SKM-1 treated with dmso at 0.1 percent for 144 hours (cell line): ENCODE measurements at regions not wholly inside any gene's neighbourhood (a gene's known extent, or its start where the extent isn't known, plus 50 kb on each side); places are given as distances from the start of the nearest gene placed in this dataset.

Source experiments
- DNase-seq: peaks from one replicate; lab custom pipeline; 2025; ENCODE audit not compliant: unreplicated experiment; lab: John Stamatoyannopoulos, UW

- DNase-seq, result no peak
These were observed 1221.6 kb upstream of the NRXN1 start for GRCh38 chr2:52253416-52253980.

- no peak for DNase-seq
These were observed 1206.8 kb upstream of the NRXN1 start for GRCh38 chr2:52238782-52239181.

GRCh38 chr2:52222128-52222527 lies 1190.2 kb upstream of the NRXN1 start:
- DNase-seq, result no peak

- no peak for DNase-seq
These were observed 1188.5 kb upstream of the NRXN1 start for GRCh38 chr2:52220393-52220792.

- DNase-seq, result no peak
These were observed 1178.7 kb upstream of the NRXN1 start for GRCh38 chr2:52210611-52211010.

- DNase-seq, result no peak
These were observed 1178.2 kb upstream of the NRXN1 start for GRCh38 chr2:52210161-52210560.

GRCh38 chr2:52194342-52194741 lies 1162.4 kb upstream of the NRXN1 start:
- DNase-seq, result no peak

- DNase-seq, result no peak
These were observed 1161.9 kb upstream of the NRXN1 start for GRCh38 chr2:52193804-52194203.

- no peak for DNase-seq
These were observed 1160.7 kb upstream of the NRXN1 start for GRCh38 chr2:52192656-52193055.

GRCh38 chr2:52181080-52181479 lies 1149.1 kb upstream of the NRXN1 start:
- DNase-seq, result peak; percentile 41

- no peak for DNase-seq
These were observed 1146.9 kb upstream of the NRXN1 start for GRCh38 chr2:52178845-52179244.

GRCh38 chr2:52145005-52145404 lies 1113.1 kb upstream of the NRXN1 start:
- DNase-seq, result no peak

- no peak for DNase-seq
These were observed 1112.7 kb upstream of the NRXN1 start for GRCh38 chr2:52144590-52144989.

- DNase-seq, result no peak
These were observed 1109.1 kb upstream of the NRXN1 start for GRCh38 chr2:52141076-52141475.

- no peak for DNase-seq
These were observed 1107.3 kb upstream of the NRXN1 start for GRCh38 chr2:52139241-52139640.

GRCh38 chr2:52135235-52135634 lies 1103.3 kb upstream of the NRXN1 start:
- peak; percentile 29 for DNase-seq

- no peak for DNase-seq
These were observed 1096.1 kb upstream of the NRXN1 start for GRCh38 chr2:52128081-52128480.

- no peak for DNase-seq
These were observed 1095.6 kb upstream of the NRXN1 start for GRCh38 chr2:52127527-52127926.

- no peak for DNase-seq
These were observed 1085.4 kb upstream of the NRXN1 start for GRCh38 chr2:52117299-52117698.

- no peak for DNase-seq
These were observed 1083.8 kb upstream of the NRXN1 start for GRCh38 chr2:52115750-52116149.

- no peak for DNase-seq
These were observed 1081.4 kb upstream of the NRXN1 start for GRCh38 chr2:52113338-52113737.

- DNase-seq, result no peak
These were observed 1080.2 kb upstream of the NRXN1 start for GRCh38 chr2:52112141-52112540.

- no peak for DNase-seq
These were observed 1075.2 kb upstream of the NRXN1 start for GRCh38 chr2:52107124-52107523.

- DNase-seq, result no peak
These were observed 1065.1 kb upstream of the NRXN1 start for GRCh38 chr2:52097071-52097470.
